HG02884 (cell line): ENCODE measurements at regions not wholly inside any gene's neighbourhood (a gene's known extent, or its start where the extent isn't known, plus 50 kb on each side); places are given as distances from the start of the nearest gene placed in this dataset.
"Not testable (repeated sequence)": the region's sequence is repeated elsewhere in the genome, so short reads cannot be mapped to it uniquely, and the experiment has no call there.

Experiments used
- ATAC-seq: cut with Tn5 transposase; IDR thresholded peaks from one replicate; pipeline ENCODE4 v1.9.1; 2021; ENCODE audit warnings: mild to moderate bottlenecking, moderate library complexity; ENCODE audit not compliant: unreplicated experiment

- ATAC-seq: not testable (repeated sequence)
Measured at GRCh38 chr21:13935396-13936032, 275.2 kb downstream of the LIPI start.

- not testable (repeated sequence) for ATAC-seq
Measured at GRCh38 chr21:13934887-13935342, 275.8 kb downstream of the LIPI start.

DNA sequence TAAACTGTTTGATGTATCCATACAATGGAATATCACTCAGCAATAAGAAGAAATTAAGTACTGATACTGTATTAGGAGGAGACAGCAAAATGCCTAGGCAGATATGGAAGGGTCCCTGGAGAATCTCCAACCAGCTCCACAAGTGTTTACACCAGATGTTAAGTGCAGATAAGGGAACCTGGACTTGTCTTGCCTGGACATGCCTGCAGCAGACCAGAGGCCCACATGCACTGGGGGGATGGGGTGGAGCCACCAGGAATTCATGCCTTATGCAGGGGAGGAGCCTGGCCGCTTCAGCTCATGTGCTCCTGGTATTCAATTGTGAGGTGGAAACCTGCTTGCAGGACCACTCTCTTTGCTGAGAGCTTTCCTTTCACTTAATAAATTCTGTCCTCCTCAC, 287.6 kb downstream of the LIPI start:
- ATAC-seq: not testable (repeated sequence)

DNA sequence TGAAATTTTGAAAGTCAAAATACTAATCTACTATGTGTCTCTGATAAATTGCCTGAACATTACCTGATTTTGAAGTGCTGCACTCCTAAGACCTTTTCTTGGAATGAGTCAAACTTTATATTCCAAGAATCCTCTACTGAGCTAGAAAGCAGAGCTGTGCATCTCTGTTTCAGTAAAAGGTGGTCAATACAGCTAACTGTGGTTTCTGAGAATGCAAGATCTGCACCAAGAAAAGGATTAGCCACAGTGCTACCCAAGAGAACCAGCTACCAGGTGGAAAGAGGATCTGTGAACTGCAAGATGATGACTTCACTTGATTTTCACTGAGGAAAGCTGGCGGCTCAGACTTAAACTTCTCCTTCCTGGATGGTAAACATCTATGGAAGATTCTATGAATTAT, 289.3 kb downstream of the LIPI start:
- not testable (repeated sequence) for ATAC-seq

DNA sequence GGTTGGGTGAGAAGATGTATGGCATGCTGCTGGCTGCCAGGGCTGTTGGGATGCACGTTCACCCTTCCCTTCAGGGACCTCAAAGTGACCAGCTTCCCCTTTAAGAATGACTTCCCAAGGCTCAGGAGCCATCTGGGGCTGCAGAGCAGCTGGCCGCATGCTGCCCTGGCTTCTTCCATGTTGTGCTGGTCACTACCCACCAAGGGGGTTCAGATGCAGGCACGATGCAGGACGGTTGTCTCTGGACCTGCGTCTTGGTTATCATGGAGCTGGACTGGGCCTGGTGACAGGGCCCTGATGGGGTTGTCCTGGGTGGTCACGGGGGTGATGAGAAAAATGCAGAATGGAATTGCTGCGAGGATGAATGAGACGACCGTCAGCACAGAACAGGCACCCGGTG, 297.8 kb downstream of the POTED start:
- ATAC-seq: not testable (repeated sequence)

- not testable (repeated sequence) for ATAC-seq
Measured at GRCh38 chr21:13896596-13897247, 287.1 kb downstream of the POTED start.

- not testable (repeated sequence) for ATAC-seq
Measured at GRCh38 chr21:13893617-13894016, 284.0 kb downstream of the POTED start.

GRCh38 chr21:13893025-13893424, 283.4 kb downstream of the POTED start:
- ATAC-seq: not testable (repeated sequence)

GRCh38 chr21:13892146-13892751, 282.7 kb downstream of the POTED start:
- ATAC-seq: not testable (repeated sequence)

- not testable (repeated sequence) for ATAC-seq
Measured at GRCh38 chr21:13889176-13889575, 279.6 kb downstream of the POTED start.

- ATAC-seq: not testable (repeated sequence)
Measured at GRCh38 chr21:13883641-13884395, 274.2 kb downstream of the POTED start.

- not testable (repeated sequence) for ATAC-seq
Measured at GRCh38 chr21:13877503-13877902, 267.9 kb downstream of the POTED start.

GRCh38 chr21:13876999-13877398, 267.4 kb downstream of the POTED start:
- ATAC-seq: not testable (repeated sequence)

DNA sequence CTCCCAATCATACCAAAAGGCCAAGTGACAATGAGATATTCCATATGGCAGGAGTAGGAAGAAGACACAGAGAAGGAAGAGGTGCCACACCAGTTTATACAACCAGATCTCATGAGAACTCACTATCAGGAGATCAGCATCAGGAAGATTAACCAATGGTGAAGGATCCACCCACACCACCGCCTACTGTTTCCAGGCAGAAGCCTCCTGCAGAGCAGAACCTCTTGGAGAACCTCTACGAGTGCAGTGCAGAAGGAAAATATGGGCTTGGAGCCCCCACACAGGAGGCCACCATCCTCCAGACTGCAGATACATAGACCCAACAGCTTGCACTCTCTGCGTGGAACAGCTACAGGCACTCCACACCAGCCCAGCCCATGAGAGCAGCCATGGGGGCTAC, 264.4 kb downstream of the POTED start:
- not testable (repeated sequence) for ATAC-seq

GRCh38 chr21:13854638-13855037, 245.1 kb downstream of the POTED start:
- ATAC-seq: no peak

DNA sequence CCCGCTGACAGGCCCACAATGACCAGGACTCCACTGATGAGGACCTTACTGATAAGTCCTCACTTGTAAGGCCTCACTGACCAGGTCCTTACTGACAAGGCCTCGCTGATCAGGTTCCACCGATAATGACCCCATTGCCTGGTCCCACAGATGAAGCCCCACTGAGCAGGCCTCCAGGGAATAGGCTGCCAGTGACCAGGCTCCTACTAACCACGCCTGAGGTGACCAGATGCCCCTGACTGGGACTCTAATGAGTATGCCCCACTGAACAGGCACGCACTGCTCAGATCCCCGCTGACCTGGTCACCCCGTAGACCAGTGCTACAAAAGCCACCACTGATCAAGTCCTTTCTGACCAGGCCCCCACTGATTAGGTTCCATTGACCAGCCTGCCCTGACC, 241.2 kb downstream of the POTED start:
- ATAC-seq: not testable (repeated sequence)

DNA sequence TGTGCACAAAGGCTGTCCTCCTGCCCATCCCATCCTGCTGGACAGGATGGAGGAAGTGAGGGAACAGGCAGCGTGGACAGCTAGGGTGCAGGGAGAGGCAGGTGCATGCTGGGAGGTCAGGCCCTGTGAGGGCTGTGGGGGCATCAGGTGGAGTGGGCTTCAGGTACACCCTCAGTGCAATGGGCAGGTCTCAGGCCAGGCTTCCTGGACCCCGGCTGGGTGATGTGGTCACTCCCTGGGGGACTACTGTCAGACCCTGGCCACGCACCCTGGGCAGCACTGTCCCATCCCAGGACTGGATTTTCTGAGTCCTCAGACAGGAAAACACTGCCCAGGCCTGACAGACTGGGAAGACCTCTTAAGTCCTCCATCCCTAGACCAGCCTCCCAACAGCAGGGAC, 239.9 kb downstream of the POTED start:
- ATAC-seq: not testable (repeated sequence)

DNA sequence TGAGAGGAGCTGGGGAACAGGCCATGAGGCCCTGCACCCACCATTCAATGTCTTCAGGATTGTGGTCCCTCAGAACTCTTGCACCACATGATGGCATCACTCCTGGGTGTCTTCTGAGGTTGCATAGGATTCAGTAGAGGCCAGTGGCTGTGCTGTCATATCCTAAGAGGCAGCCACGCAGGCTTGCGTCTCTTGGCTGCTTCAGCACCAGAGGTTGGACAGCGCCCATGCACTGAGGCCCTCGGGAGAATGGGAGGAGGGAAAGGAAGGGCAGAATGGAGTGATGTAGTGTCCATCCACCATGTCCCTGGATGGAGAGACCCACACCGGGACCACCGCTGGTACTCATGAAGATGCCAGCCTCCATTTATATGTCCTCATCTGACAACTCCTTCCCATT, 237.1 kb downstream of the POTED start:
- ATAC-seq: not testable (repeated sequence)

DNA sequence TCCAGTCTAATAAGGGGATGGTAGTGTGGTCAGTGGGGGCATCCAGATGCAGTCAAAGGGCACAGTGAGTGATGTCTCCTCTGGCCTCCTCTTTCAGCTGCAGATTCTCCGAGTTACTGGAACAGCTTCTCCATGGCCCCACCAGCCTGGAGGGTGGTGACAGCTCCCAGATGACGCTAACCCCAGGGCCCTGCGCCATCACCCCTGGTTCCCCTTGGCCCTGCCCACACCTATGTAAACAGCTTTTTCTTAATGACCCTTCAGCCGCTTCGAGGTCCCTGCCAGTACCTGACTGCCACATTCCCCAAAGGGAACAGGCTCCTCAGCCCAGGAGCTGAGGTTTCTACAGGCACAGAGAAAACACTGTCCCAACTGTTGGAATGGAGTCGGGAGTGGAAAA, 235.0 kb downstream of the POTED start:
- not testable (repeated sequence) for ATAC-seq

GRCh38 chr21:13843081-13843480, 233.5 kb downstream of the POTED start:
- ATAC-seq: not testable (repeated sequence)

DNA sequence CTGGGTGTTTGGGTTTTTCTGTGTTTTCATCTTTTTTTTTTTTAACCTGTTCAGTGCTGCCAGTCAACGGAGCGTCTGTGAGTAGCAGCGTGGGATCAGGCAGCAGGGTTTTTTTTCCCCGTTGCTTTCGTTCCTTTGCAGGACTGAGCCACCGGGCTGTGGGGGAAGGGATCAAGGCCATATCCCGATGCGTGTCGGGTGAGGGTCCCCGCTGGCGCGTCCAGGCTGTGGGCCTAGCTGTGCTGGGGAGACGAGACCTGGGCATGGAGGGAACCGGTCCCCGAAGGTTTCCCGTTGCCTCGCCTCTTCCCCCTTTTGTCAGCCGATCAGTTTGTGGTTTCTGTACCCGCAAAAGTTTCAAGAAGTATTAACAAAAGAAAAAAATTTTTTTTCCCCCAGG, 218.1 kb downstream of the POTED start:
- ATAC-seq: not testable (repeated sequence)
